H1 (cell line): ENCODE measurements at regions not wholly inside any gene's neighbourhood (a gene's known extent, or its start where the extent isn't known, plus 50 kb on each side); places are given as distances from the start of the nearest gene placed in this dataset.

Experiments
- CHD1 ChIP-seq: IDR thresholded peaks from 2 replicates; pipeline ENCODE4 v1.6.1; 2012; ENCODE audit warnings: low read depth, low read length, improper control_type of control experiment
- CREB1 ChIP-seq: IDR thresholded peaks from 2 replicates; pipeline ENCODE4 v1.6.1; 2012; ENCODE audit warnings: inconsistent platforms
- EGR1 ChIP-seq: IDR thresholded peaks from 2 replicates; pipeline ENCODE4 v1.6.1; 2011; ENCODE audit warnings: low read depth, low read length, borderline replicate concordance
- JUND ChIP-seq: IDR thresholded peaks from 2 replicates; pipeline ENCODE4 v1.6.1; 2011; ENCODE audit warnings: mild to moderate bottlenecking, improper control_type of control experiment, low read length
- NRF1 ChIP-seq: IDR thresholded peaks from 2 replicates; pipeline ENCODE4 v1.6.1; 2011; ENCODE audit warnings: mild to moderate bottlenecking, low read depth, low read length, improper control_type of control experiment
- RXRA ChIP-seq: IDR thresholded peaks from 2 replicates; pipeline ENCODE4 v1.6.1; 2011; ENCODE audit warnings: low read depth, mild to moderate bottlenecking, low read length, moderate library complexity; ENCODE audit not compliant: insufficient read depth
- SAP30 ChIP-seq: fragments of 300-600 bp; sonication (generic); IDR thresholded peaks from 2 replicates; pipeline ENCODE4 v1.7.1; 2012; ENCODE audit warnings: low read length, moderate library complexity, mild to moderate bottlenecking, inconsistent platforms; ENCODE audit not compliant: insufficient read depth, insufficient replicate concordance
- TF ChIP-seq, protein P1 (sequence below): fragments of 300-600 bp; sonication (generic); IDR thresholded peaks from 2 replicates; pipeline ENCODE4 v1.7.1; 2012; ENCODE audit warnings: low read length, moderate library complexity, mild to moderate bottlenecking, inconsistent platforms; ENCODE audit not compliant: insufficient replicate concordance
- TF ChIP-seq, protein P2 (sequence below): IDR thresholded peaks from 2 replicates; pipeline ENCODE4 v1.6.1; 2011; ENCODE audit warnings: low read depth, mild to moderate bottlenecking, low read length; ENCODE audit not compliant: insufficient read depth

DNA sequence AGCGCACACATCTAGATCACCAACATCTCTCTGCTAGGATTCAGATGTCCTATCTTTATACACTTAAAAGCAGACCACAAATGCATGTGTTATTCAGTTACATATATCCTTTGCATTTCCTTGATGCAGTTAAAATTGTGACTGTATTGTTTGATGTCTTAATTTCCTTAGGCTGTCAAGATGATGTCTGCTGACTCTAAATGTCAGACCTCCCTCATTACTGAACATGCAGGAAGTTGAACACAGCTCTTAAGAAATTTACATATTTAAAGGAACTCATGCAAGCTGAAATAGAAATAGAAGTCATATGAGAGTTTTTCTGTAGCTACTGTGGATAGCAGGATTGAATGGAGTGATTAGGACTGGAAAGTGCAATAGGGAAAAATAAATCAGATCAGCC is 336.5 kb upstream of the SEMA6A start (continued):
- TF ChIP-seq, protein P1, sequence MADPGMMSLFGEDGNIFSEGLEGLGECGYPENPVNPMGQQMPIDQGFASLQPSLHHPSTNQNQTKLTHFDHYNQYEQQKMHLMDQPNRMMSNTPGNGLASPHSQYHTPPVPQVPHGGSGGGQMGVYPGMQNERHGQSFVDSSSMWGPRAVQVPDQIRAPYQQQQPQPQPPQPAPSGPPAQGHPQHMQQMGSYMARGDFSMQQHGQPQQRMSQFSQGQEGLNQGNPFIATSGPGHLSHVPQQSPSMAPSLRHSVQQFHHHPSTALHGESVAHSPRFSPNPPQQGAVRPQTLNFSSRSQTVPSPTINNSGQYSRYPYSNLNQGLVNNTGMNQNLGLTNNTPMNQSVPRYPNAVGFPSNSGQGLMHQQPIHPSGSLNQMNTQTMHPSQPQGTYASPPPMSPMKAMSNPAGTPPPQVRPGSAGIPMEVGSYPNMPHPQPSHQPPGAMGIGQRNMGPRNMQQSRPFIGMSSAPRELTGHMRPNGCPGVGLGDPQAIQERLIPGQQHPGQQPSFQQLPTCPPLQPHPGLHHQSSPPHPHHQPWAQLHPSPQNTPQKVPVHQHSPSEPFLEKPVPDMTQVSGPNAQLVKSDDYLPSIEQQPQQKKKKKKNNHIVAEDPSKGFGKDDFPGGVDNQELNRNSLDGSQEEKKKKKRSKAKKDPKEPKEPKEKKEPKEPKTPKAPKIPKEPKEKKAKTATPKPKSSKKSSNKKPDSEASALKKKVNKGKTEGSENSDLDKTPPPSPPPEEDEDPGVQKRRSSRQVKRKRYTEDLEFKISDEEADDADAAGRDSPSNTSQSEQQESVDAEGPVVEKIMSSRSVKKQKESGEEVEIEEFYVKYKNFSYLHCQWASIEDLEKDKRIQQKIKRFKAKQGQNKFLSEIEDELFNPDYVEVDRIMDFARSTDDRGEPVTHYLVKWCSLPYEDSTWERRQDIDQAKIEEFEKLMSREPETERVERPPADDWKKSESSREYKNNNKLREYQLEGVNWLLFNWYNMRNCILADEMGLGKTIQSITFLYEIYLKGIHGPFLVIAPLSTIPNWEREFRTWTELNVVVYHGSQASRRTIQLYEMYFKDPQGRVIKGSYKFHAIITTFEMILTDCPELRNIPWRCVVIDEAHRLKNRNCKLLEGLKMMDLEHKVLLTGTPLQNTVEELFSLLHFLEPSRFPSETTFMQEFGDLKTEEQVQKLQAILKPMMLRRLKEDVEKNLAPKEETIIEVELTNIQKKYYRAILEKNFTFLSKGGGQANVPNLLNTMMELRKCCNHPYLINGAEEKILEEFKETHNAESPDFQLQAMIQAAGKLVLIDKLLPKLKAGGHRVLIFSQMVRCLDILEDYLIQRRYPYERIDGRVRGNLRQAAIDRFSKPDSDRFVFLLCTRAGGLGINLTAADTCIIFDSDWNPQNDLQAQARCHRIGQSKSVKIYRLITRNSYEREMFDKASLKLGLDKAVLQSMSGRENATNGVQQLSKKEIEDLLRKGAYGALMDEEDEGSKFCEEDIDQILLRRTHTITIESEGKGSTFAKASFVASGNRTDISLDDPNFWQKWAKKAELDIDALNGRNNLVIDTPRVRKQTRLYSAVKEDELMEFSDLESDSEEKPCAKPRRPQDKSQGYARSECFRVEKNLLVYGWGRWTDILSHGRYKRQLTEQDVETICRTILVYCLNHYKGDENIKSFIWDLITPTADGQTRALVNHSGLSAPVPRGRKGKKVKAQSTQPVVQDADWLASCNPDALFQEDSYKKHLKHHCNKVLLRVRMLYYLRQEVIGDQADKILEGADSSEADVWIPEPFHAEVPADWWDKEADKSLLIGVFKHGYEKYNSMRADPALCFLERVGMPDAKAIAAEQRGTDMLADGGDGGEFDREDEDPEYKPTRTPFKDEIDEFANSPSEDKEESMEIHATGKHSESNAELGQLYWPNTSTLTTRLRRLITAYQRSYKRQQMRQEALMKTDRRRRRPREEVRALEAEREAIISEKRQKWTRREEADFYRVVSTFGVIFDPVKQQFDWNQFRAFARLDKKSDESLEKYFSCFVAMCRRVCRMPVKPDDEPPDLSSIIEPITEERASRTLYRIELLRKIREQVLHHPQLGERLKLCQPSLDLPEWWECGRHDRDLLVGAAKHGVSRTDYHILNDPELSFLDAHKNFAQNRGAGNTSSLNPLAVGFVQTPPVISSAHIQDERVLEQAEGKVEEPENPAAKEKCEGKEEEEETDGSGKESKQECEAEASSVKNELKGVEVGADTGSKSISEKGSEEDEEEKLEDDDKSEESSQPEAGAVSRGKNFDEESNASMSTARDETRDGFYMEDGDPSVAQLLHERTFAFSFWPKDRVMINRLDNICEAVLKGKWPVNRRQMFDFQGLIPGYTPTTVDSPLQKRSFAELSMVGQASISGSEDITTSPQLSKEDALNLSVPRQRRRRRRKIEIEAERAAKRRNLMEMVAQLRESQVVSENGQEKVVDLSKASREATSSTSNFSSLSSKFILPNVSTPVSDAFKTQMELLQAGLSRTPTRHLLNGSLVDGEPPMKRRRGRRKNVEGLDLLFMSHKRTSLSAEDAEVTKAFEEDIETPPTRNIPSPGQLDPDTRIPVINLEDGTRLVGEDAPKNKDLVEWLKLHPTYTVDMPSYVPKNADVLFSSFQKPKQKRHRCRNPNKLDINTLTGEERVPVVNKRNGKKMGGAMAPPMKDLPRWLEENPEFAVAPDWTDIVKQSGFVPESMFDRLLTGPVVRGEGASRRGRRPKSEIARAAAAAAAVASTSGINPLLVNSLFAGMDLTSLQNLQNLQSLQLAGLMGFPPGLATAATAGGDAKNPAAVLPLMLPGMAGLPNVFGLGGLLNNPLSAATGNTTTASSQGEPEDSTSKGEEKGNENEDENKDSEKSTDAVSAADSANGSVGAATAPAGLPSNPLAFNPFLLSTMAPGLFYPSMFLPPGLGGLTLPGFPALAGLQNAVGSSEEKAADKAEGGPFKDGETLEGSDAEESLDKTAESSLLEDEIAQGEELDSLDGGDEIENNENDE, result no peak
- TF ChIP-seq EGR1 (no peak), NRF1 (no peak), JUND (no peak), CREB1 (no peak), RXRA (no peak), CHD1 (no peak), SAP30 (no peak)
- TF ChIP-seq, protein P2, sequence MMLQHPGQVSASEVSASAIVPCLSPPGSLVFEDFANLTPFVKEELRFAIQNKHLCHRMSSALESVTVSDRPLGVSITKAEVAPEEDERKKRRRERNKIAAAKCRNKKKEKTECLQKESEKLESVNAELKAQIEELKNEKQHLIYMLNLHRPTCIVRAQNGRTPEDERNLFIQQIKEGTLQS, result no peak
